Epidermal melanocyte (primary cell): ENCODE measurements at regions not wholly inside any gene's neighbourhood (a gene's known extent, or its start where the extent isn't known, plus 50 kb on each side); places are given as distances from the start of the nearest gene placed in this dataset.
A peak's percentile ranks its signal among the peaks of the same experiment; 100 is the strongest.
"Not testable (repeated sequence)": the region's sequence is repeated elsewhere in the genome, so short reads cannot be mapped to it uniquely, and the experiment has no call there.

Source experiments
- DNase-seq: peaks from one replicate; pipeline ENCODE4 v3.0.0; 2011; ENCODE audit warnings: low spot score; ENCODE audit not compliant: insufficient read length

DNA sequence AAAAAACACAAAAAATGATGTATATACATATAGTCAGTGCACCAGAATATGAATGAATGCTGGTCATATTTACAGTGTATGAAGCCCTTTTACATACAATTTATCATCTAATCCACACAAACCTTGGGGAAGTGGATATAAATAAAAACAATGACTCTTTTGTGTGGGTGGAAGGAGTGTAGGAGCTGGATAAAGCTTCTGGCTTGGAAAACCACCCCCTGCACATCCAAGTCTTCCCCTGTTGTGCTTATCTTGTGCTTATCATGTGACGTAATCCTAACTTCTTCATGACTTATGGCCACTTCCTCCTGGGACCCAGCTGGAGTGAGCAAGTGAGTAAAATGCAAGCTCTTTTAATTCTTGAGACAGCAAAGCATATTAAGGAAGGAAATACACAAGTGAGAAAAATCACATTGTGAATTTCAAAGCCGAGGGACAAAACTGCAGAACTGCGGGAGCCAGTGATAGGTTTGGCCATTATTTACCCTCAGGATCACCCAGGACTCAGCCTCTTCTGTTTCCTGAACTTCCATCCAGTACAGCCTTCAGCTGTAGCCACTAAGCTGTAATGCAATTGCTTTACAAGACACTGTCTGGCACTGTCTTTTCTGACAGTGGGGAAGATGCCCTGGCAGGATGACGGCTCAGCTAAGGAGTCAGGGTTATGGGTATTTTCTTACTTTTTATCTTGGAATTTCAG lies 104.0 kb upstream of the PPM1J start:
- peak; percentile 70 for DNase-seq

DNA sequence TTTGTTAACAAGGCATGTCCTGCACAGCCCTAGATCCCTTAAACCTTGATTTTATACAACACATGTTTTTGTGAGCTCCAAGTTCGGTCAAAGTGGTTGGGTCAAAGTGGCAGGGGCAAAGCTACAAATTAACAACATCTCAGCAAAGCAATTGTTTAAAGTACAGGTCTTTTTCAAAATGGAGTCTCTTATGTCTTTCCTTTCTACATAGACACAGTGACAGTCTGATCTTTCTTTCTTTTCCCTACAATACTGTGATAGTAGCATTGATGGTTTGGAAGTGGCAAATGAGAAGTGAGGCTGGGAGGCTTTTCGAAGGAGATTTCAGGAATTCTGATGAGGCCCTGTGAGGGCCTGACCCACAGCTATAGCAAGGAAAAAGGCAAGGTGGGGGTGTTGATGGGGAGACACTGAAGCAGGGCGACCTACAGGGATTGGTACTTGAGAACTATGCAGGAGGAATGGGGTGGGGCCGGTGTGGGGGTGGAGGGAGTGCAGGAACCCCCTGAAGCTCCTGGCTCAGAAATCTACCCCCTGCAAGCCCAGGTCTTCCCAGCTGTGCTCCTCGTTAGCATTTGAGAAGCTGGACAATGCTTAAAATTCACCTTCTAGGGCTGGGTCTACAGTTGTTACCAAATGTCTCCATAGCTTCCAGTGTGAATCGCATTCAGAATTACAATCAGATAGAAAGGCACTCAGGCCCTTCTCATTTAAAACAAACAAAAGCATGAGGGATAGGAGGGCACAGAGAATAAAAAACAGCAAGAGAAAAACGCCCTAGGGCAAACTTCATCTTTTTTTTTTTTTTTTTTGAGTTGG lies 102.6 kb upstream of the PPM1J start:
- DNase-seq = no peak

DNA sequence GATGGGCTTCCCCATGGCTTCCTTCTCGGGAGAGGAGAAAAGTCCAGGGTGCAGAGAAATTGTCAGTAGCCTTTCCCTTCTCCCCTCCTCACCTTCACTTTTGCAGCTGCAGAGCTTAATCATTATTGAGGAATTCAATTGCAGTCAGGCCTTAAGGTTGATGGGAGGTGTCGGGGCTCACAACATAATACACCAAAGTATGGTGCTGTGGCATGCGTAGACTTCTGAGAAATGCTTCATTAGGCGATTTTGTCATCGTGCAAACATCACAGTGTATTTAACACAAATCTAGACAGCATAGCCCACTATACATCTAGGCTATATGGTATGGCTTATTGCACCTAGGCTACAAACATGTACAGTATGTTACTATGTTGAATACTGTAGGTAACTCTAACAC lies 100.2 kb upstream of the PPM1J start:
- no peak for DNase-seq

DNA sequence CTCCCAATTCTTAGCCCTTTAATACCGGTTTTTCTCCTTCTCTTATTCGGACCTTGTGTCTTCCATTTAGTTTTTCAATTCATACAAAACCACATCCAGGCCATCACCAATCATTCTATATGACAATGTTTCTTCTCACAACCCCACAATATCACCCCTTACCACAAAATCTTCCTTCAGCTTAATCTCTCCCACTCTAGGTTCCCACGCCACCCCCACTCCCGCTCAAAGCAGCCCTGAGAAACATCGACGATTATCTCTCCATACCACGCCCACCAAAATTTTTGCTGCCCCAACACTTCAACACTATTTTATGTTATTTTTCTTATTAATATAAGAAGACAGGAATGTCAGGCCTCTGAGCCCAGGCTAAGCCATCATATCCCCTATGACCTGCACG lies 99.5 kb upstream of the PPM1J start:
- not testable (repeated sequence) for DNase-seq

DNA sequence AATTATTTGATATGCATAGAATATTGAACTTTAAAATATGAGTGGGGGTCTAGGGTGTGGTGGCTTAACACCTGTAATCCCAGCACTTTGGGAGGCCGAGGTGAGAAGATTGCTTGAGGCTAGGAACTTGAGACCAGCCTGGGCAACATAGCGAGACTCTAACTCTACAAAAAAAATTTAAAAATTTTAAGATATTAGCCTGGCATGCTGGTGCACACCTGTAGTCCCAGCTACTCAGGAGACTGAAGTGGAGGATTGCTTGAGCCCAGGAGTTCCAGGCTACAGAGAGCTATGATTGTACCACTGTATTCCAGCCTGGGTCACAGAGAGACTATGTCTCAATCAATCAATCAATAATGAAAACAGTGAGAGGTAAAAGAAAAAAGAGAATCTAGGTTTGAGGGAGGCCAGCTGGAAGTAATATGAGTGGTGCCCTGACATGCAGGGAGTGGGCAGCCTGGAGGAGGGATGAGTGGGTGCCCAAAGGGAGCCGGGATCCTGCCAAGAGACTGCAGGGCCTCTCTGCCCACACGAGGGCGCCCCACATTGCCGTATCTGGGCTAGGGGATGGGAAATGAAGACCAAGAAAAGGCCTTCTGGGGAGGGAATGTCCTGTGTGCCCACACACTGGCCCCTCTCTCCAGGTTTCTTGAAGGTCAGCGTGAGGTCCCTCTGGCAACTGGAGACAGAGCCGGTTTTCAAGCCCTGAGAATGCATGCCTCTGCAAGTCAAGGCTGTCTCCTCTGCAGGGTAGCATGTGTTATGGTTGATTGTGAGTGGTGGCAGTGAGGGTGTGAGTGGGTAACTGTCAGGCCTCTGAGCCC lies 93.9 kb upstream of the PPM1J start:
- DNase-seq = peak; percentile 83

DNA sequence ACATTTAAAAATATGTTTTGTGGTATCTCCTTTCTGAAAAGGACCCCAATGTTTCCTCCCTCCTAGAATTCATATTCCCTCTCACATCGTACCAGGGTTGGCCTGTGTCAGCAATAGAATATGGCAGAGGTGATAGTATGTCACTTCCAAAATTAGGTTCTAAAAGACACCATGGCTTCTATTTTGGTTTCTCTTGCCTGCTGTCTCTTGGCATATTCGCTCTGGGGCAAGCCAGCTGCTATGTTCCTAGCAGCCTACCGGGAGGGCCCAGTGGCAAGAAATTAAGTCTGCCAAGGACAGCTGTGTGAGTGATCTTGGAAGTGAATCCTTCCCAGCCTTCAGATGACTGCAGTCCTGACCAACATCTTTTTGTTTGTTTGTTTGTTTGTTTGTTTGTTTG lies 92.9 kb upstream of the PPM1J start:
- no peak for DNase-seq

DNA sequence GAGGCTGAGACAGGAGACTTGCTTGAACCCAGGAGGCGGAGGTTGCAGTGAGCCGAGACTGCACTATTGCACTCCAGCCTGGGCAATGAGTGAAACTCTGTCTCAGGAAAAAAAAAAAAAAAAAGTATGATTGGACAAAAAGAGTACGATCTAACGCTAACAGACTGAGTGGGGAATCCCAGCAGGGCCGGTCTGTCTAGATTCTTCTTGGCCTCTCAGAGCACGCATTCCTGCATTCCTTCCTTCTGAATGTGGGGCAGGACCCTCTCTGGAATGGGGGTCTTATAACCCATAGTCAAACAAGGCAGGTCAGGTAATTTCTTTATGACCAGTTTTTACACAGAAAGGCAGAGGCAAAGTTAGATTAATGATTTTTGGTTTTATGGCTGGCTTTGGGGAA lies 92.0 kb upstream of the PPM1J start:
- DNase-seq = no peak

DNA sequence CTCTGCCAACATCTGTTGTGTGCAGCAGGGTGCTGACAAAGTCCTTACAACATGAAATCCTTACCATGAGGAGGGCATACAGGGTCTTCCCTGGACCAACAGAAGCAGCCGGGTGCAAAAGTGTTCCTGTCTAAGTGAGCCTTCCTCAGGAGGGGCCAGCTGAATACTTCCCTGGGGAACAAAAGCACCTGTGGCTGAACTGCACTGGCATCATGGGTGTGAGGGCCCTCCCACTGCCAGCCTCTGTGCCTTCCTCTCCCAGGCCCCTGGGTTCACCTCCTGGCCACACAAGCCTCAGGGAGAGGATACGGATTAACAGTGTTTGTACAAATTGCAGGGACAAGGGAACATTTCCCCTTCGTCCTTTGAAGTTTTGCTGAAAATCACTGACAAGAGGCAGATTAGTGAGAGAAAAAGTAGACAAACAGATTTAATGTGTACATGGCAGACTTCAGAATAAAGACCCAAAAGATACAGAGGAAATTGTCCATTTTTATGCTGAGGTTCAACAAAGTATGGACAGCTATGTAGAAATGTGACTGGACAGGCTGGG lies 91.0 kb upstream of the PPM1J start:
- DNase-seq = no peak

DNA sequence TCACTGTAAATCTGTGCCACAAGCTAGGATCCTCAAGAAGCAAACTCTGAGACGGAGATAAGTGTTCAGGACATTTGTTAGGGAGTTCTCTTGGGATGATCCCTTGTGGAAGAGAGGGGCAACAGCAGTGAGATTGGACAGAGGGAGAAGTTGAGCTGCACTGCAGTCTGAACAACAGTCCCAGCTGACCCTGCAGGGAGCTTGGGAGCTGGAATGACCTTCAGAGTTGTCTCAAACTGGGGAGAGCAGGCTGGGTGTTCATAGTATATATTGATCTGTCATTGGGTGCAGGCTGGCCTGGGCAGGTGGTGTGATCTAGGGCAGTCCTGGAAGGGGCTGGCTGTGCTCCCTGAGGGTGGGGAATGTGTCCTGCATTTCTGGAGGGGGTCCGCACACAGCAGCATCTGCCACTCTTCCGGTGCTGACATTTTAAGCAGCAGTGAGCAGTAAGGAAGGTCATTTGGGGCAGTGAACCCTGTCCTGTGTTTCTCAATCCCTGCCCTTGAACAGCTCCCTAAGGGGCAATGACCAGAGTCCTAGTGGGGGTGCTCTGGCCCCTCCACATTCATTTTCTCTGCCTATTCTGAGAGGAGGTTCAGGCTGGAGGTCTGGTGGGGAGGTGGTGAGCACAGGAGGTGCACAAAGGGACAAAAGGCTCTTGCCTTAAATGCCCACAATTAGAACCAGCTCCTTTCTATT lies 90.2 kb upstream of the PPM1J start:
- no peak for DNase-seq

DNA sequence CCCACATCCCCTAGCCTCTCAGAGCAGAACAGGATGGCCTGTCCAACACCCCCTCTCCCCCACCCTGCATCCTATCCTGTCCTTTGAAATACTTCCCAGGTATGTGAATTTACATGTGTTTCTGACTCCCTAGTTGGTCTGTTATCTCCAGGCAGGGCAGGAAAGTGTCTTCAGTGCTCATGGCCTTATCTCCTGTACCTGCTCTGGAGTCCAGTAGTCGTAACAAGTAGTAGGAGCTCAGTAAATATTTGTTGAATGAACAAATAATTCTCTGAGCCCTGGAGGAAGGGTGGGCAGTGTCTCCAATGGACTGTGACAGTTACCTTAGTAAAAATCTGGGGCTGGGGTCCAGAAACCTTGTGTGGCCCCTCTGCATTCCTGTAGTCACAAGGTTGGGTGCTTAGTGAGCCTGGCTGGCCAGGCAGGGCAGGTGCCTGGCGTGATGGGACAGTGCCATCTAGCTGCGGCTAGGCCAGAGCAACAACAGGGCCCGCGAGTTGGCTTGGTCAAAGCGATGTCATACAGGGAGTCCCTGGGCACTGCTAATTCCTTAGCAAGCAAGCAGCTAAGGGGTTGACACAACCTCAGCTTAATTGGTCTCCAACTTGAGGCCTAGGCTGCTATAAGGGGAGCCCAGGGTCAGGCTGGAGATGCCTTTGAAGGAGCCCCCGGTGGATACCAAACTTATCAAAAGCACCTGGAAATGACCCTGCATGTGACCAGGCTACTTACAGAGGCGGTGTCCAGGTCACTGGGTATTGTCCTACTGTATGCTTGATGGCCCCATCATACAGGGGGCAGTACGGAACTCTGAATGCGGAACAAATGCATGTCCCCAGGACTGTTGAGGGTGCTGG lies 89.0 kb upstream of the PPM1J start:
- DNase-seq = peak; percentile 33

DNA sequence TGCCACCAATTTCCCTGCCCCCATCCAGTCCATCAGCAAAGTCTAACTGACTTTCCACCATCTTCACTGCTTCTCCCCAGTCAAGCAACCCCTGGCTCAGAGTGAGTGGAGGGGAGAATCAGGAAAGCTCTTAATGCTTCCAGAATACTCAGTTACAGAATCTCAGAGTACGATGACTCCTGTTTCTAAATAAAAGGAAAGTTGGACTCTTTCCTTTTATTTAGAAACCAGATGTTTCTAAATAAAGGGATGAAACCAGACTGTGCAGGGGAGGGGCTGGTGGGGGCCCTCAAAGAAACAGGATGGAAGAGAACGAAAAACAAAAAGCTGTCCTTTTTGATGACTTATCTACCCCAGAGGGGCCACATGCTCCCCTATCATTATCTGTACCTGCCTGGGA lies 85.2 kb upstream of the PPM1J start:
- no peak for DNase-seq

DNA sequence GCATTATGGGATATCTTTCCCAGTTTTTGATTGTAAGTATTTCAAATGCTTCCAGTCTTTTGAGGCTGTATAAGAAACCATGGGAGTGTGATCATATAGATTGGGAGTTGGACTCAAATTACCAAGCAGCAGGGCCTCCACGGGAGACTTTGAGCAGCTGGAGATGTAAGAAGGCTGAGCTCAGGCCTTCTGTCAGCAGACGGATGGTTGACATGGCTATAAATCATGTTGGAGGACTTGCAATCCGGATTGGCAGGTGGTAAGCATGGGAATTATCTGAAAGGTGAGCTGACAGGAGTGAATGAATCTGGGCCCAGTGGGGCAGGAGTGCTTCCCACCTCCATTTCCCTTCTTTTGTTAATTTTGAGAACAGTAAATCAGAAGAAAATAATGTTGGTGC lies 83.2 kb upstream of the PPM1J start:
- no peak for DNase-seq

DNA sequence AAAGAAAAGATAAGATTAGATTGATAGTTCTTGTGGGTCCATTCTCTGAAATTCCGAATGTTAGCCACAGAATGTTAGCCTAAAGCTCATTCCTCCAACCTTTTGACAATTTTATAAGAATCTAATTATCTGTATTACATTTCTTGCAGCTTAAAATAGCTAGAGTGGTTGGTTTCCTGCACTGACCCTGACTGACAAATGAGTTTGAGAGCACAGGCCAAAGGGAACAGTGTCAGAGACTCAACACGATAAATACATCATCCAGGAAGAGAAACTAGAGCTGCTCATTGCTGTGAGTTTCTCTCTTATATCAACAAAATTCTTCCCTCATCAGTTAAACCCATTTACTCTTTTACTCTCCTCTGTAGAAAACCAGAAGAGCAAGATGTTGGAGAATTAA lies 82.1 kb upstream of the PPM1J start:
- no peak for DNase-seq

DNA sequence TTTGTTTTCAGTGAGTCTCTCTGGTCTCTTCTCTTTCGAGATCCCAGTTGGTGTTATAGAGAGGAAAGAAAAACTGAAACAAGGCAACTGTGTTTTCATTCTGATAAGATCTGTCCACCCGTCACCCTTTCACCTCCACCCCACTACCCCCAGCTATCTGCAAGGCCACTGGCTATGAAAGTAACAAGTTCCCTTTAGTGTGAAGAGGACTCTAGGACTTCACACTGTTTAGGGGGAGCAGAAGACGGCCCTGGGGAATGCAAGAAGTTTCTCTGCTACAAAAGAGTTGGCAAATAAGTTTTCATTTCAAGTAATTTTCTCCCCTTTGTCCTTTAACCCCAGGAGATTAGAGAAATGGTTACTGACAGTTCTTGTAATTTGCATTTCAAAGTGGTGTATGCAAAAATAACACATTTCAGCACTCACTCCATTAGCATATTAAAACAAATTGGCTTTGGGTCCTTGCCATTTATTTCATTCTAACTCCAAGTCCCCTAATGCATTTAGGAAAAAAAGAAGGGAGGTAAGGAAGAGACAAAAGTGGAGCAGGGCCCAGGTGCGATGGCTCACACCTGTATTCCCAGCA lies 79.6 kb upstream of the PPM1J start:
- DNase-seq = no peak

DNA sequence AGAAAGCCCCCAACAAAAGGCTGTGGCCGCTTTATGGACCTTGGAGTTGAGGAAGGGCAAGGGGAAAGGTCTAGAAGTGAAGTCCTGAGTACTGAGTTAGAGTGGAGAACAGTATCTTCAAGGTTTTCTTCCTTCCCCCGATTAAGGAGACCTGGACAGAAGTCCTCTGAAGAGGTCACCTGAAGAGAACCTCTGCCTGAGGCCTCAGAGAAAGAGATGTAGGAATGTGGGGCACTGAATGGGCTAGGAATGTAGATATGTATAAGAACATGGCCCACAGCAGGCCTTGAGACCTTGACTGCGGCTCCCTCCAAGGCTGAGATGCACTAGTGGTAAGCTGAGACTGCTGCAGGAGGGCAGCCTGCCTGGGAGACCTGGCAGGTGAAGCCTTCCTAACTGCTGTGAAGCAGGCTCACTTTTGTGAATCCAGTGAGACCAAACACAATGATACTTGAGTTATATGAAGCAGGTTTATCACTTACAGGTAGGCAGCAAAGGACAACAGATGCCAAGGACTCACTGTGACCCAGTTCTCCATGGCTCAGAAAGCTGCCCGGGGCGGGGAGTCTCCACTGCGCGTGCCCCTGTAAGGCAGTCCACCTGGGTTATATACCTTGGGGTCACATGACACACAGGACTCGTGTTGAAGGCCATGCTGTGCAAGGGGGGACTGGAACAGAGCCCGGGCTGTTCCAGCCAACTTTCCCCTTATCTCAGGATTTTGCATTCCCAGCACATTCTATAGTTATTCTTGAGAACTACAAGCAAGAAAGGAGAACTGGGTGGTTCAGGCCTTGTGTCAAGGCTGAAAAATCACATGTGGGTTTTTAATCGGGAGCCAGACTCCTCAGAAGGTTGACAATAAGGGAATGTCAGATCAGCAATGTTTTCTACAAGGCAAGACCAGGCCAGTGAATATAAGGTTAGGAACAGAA lies 78.8 kb upstream of the PPM1J start:
- DNase-seq = no peak

DNA sequence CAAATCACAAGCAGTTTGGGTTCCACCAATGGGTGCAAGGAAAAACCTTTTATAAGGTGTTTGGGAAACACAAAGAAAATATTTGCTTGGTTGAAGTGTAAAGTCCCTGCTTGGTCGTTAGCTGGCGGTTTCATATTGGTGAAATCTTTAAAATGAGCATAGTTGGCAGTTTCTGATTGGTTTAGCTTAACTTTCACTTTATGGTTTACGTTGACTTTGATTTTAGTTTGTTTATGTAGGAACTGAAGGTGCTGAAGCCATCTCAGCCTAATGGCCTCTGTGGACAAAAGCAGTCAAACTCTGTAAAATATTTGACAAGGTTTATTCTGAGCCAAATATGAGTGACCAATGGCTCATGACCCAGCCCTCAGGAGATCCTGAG lies 76.6 kb upstream of the PPM1J start:
- DNase-seq = no peak

DNA sequence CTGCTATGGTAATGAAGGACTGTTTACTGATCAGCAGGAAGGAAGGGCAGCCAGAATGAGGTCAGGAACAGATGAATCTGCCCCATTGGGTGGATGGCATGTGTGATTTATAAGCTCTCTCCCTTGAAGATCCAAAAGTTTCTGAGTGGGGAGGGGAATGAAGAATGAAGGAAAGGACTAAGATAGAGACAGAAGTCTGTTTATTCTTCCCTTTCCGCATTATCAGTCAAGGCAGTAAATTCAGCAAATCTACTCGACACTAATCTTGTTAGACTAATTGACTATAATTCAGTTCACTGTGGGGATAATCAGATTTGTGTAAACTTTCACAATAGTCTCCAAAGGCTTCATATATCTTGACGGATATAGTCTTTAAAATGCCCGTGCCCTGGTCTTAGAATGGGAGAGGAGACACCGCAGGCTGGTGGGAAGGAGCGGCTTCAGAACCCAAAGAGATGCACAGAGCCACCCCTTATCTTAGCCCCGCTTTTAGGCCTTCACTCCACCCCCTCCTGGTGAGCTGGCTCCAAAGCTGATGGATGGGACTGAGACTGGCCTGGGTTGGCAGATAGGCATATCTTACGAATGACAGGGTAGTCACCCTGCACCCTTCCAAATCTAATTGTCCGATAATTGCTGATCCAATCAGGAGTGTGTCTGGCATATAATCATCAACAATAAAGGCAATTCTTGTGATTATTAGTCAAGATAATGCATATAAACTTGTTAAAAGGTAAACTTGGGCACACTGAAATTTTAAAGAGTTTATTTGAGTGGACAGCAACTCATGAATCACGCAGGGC lies 76.0 kb upstream of the PPM1J start:
- no peak for DNase-seq

DNA sequence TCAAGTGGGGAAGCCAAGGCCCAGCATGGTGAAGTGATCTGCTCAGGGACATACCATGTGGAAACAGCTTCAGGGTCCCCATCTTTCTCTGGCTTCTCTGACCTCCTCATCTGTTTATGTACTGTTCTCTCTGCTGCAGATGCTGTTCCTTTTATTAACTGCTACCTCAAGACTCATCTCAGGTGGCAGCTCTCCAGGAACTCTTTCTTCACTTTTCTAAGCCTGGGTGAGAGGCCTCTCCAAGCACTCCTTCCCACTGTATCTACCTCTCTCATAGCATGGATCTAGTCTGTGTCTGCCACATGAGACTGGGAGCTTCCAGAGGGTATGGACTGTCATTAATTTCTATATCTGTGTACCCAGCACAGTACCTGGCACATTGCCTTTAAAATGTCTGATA lies 73.4 kb upstream of the PPM1J start:
- DNase-seq = no peak
